GM18867 (cell line): ENCODE measurements at regions not wholly inside any gene's neighbourhood (a gene's known extent, or its start where the extent isn't known, plus 50 kb on each side); places are given as distances from the start of the nearest gene placed in this dataset.

Experiments used
- ATAC-seq: cut with Tn5 transposase; IDR thresholded peaks from one replicate; pipeline ENCODE4 v1.9.1; 2021; ENCODE audit warnings: mild to moderate bottlenecking, moderate library complexity; ENCODE audit not compliant: unreplicated experiment

- ATAC-seq = no peak
Measured at GRCh38 chr4:14218641-14219040, 591.1 kb upstream of the BOD1L1 start.

DNA sequence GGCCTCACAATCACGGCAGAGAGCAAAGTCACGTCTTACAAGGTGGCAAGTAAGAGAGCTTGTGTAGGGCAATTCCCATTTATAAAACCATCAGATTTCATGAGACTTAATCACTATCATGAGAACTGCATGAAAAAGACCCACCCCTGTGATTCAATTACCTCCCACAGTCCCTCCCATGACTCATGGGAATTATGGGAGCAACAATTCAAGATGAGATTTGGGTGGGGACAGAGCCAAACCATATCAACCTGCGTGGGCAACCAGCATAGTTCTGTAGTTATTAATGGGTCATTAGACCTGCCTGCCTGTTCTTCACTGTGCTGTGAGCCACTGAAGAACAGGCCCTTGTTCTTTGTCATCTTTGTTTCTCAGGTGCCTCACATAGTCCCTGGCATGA is 593.7 kb upstream of the BOD1L1 start:
- no peak for ATAC-seq

GRCh38 chr4:14222377-14223029 is 595.0 kb upstream of the BOD1L1 start:
- ATAC-seq = no peak

DNA sequence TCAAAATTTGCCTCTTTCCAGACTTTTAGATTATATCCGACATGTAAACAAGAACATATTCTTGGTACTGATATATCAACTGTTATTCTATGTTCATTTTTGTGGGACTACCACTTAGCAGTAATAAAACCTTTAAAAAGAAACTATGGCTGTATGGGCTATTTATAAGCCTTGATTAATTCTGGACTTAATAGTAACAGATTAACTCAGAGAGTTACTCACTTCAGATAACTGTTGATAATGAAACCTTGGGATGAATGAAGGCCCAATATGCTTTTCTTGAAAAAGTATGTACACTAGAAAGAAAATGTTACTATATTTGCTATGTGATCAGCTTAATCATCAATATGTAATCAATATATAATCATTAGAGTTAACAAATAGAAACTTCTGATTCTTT is 595.9 kb upstream of the BOD1L1 start:
- ATAC-seq = no peak

- ATAC-seq = peak; percentile 76
Measured at GRCh38 chr4:14225688-14226207, 598.2 kb upstream of the BOD1L1 start.

- ATAC-seq = no peak
Measured at GRCh38 chr4:14233126-14233525, 605.6 kb upstream of the BOD1L1 start.

GRCh38 chr4:14234307-14234706 is 606.8 kb upstream of the BOD1L1 start:
- ATAC-seq = no peak

DNA sequence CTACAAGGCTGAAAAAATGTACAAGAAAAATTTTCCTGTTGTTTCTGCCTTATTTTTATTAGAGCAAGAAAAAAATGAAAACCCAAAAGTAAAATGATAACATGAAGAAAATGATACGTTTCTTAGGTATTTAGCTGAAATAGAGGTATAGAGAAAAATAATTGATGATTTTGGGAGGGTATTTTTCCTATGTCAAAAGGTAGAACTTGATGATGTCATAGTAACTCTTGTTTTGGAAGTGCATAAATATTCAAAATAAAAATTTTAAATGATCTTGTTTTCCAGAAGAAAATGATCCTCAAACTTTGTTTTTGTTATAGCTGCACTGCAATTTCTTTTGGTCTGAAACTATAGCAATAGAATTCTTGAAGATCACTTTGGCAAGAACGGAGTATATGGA is 608.8 kb upstream of the BOD1L1 start:
- no peak for ATAC-seq

DNA sequence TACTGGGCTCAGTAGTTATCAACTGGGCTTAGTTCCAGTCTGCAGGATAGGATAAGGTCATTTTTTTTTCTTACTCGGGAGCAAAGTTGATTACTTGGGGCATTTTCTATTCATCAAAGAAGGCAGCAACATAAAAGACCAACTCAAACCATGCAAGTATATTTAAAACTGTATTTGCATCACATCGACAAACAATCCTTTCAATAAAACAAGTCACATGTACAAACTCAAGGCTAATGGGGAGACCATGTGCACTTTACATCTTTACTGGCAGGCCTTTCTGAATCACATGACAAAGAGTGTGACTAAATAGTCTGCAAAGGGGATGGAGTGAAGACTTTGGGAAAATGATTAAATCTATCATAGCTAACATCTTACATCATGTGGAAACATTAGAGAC is 610.4 kb upstream of the BOD1L1 start:
- ATAC-seq = no peak

GRCh38 chr4:14241574-14241973 is 614.0 kb upstream of the BOD1L1 start:
- no peak for ATAC-seq

- no peak for ATAC-seq
Measured at GRCh38 chr4:14247767-14248166, 620.2 kb upstream of the BOD1L1 start.

DNA sequence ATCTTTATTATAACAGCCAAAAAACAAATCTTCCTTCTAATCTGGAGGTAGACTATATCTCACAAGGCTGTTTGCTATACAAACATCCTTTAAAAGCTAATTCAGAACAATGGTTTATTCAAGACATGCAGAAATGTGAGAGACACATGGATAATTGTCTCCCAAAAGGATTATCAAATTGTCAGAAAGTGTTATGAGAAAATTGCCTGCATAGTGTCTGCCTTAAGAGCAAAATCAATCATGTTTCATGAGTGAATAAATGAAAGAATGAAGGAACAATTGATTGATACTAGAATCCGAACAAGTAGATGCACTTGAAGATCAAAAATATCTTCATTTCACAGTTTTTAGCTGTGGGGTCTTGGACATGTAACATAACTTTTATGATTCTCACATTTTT is 621.7 kb upstream of the BOD1L1 start:
- ATAC-seq = no peak

GRCh38 chr4:14254252-14254651 is 626.7 kb upstream of the BOD1L1 start:
- peak; percentile 92 for ATAC-seq

DNA sequence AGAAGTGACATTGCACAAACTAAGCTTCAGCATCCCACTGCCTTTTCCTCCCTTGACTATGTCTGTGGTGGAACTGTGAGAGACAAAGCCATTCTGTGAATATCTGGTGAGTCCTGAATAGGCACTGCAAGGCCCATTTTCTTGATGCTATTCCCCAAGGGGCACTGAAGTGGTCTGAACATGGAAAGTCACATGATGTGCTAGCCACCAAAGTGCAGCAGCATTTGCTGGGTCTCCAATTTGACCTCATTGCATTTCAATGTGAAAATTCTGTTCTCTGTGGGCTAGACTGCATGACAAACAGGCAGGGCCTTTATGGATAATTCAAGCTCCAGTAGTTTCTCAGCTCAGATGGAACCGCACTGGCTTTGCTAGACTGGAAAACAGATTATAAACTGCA is 627.4 kb upstream of the BOD1L1 start:
- ATAC-seq = no peak

GRCh38 chr4:14257903-14258302 is 630.4 kb upstream of the BOD1L1 start:
- ATAC-seq = no peak

GRCh38 chr4:14259936-14260335 is 632.4 kb upstream of the BOD1L1 start:
- no peak for ATAC-seq

- no peak for ATAC-seq
Measured at GRCh38 chr4:14260591-14260990, 633.1 kb upstream of the BOD1L1 start.

DNA sequence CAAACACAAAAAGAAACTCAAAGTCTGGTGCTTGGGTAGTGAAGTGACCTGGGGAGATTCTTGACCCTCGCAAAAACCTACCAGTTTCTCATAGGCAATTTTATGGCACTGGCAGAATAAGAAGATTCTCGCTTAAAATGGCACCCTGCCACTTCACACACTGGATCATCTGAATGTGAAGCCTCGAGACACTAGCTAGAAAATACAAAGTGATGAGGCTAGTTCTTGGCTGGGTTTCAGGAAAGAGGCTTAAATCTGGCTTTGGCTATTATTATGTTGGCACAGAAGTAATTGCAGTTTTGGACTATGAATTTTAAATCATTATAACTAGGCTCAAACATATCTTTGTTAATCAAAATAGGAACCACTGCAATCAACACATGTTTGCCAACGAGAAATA is 634.7 kb upstream of the BOD1L1 start:
- ATAC-seq = no peak

GRCh38 chr4:14264437-14264836 is 636.9 kb upstream of the BOD1L1 start:
- peak; percentile 43 for ATAC-seq

DNA sequence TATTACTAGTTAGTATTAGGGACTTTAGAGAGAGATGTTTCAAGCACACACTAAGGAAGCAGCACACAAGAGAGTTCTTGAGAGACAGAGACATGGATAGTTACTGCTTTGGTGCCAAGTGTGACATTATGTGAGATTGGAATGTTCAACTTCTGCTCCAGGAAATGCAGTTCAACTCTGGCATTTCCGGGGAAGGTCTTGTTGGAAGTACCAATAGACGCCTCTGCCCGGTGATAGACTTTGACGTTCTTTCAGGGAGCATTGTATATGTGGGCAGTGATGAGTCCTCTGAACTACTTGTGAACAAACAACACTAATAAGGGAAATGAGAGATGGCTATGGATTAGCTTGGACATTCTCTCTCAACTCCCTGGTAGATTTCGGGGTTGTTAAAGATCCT is 638.1 kb upstream of the BOD1L1 start:
- ATAC-seq = no peak

DNA sequence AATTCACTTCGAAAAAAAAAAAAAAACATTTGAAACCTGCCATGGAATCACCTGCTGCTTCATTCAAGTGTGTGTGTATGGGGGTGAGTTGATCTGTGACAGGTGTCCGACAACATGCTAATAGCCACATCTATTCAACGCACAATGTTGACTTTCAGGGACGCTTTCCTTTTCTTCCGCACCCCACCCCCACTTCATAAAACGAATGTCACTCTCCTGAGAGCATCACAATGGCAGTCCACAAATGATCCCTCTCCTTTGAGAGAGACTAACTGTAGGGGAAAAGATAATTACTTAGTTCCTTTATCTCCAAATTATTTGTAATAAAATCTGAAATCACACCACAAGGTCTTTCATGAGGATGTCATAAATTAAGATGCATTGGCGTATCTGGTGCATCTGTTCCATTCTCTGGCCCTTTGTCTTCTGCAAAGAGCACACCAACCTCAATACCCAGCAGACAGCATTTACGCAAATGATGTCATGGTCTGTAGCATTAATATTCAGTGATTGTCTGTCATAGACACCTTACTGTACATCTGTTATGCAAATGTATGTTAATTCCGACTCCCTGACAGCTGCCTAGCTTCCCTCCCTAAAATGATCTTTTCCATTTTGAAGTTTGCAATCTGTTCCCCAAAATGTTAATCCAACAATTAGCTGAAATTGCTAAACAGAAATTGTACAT is 640.0 kb upstream of the BOD1L1 start:
- no peak for ATAC-seq

GRCh38 chr4:14269824-14270223 is 642.3 kb upstream of the BOD1L1 start:
- no peak for ATAC-seq

DNA sequence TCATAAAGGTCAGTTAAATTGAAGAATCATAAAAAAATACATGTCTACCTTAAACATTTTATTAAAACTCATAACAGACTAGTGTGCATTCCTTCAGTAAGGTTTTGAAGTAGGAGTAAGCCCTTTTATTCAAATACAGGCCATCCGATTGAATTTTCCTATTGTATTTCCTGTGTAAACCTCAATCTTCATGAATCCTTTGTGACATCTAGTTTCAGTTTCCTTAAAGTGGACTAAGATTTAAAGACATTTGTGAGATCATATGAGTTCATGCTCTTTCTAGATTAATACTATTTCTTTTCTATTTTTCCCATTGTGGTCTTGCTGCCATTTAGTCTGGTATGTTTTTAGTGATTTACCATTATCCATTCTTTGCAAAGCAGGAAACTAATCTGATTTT is 644.7 kb upstream of the BOD1L1 start:
- ATAC-seq = no peak
